PC-9 (cell line): ENCODE measurements at regions not wholly inside any gene's neighbourhood (a gene's known extent, or its start where the extent isn't known, plus 50 kb on each side); places are given as distances from the start of the nearest gene placed in this dataset.

Source experiments
- EZH2 ChIP-seq: fragments of 200-600 bp; sonication (generic); IDR thresholded peaks from 2 replicates; pipeline ENCODE4 v1.8.0; 2017; ENCODE audit warnings: antibody characterized with exemption, low read depth
- TF ChIP-seq, protein P1 (sequence below): fragments of 200-600 bp; sonication (generic); conservative IDR thresholded peaks from 2 replicates; pipeline ENCODE4 v1.6.1; 2017; ENCODE audit warnings: mixed run types, antibody characterized with exemption, mild to moderate bottlenecking, moderate library complexity

DNA sequence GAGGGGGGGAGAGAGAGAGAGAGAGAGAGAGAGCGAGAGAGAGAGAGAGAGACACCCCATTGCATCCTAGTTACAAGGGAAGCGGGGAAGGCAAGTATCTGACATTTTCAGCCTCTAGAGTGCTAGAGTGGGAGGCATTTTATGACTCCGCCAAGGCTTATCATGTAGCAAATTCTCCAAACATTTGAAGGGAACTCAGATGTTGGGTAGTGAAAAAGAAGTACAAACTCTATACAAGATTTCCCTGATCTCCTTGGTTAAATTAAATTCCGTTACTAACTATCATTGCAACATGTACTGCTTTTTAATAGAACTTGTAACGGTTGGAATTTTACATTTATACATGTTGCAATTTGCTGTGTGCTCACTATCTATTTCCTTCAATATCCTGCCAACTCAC is 83.4 kb upstream of the FAM3C start:
- TF ChIP-seq, protein P1, sequence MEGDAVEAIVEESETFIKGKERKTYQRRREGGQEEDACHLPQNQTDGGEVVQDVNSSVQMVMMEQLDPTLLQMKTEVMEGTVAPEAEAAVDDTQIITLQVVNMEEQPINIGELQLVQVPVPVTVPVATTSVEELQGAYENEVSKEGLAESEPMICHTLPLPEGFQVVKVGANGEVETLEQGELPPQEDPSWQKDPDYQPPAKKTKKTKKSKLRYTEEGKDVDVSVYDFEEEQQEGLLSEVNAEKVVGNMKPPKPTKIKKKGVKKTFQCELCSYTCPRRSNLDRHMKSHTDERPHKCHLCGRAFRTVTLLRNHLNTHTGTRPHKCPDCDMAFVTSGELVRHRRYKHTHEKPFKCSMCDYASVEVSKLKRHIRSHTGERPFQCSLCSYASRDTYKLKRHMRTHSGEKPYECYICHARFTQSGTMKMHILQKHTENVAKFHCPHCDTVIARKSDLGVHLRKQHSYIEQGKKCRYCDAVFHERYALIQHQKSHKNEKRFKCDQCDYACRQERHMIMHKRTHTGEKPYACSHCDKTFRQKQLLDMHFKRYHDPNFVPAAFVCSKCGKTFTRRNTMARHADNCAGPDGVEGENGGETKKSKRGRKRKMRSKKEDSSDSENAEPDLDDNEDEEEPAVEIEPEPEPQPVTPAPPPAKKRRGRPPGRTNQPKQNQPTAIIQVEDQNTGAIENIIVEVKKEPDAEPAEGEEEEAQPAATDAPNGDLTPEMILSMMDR: no peak
- TF ChIP-seq EZH2: no peak
